Ascending aorta (tissue), 2 donors: ENCODE measurements at regions not wholly inside any gene's neighbourhood (a gene's known extent, or its start where the extent isn't known, plus 50 kb on each side); places are given as distances from the start of the nearest gene placed in this dataset.

Source experiments
- DNase-seq, 2 donors: peaks; one replicate each; pipeline ENCODE4 v3.0.0-alpha.2; 2019; ENCODE audit warnings: low spot score in 2 of 2
- H3K27ac ChIP-seq, 2 donors: fragments of 200-600 bp; sonication (generic); one replicate each; pipeline ENCODE4 v1.5.1; 2016 to 2017; ENCODE audit warnings: mild to moderate bottlenecking in 1 of 2
- H3K27me3 ChIP-seq: fragments of 200-600 bp; sonication (generic); one replicate; pipeline ENCODE4 v1.5.1; 2017
- H3K36me3 ChIP-seq, 2 donors: fragments of 200-600 bp; sonication (generic); one replicate each; pipeline ENCODE4 v1.5.1; 2016
- H3K4me1 ChIP-seq, 2 donors: fragments of 200-600 bp; sonication (generic); one replicate each; pipeline ENCODE4 v1.5.1; 2016 to 2017; ENCODE audit warnings: mild to moderate bottlenecking in 1 of 2
- H3K4me3 ChIP-seq, 2 donors: fragments of 200-600 bp; sonication (generic); one replicate each; pipeline ENCODE4 v1.5.1; 2016 to 2017; ENCODE audit warnings: mild to moderate bottlenecking in 1 of 2
- H3K9me3 ChIP-seq, 2 donors: fragments of 200-600 bp; sonication (generic); one replicate each; pipeline ENCODE4 v1.5.1; 2016
- CTCF ChIP-seq, 3 experiments: fragments of 200-600 bp in 2 of 3; fragments of 450-650 bp in 1 of 3; sonication (generic) in 2 of 3; IDR thresholded peaks; one replicate each; pipeline ENCODE4 v1.5.1; 2016 to 2019; ENCODE audit warnings: antibody characterized with exemption in 3 of 3, mild to moderate bottlenecking in 1 of 3, moderate library complexity in 1 of 3
- intact Hi-C: fragments of 100-400 bp; cut with DNase I; formaldehyde crosslinking; loops from one replicate; pipeline ENCODE4 v1.15.1; 2023

- Histone ChIP-seq H3K27ac (no peak overlapping the region), H3K27me3 (no peaks in the 10 kb centered on the region), H3K4me3 (no peak overlapping the region), H3K9me3 (no peaks in the 10 kb centered on the region), H3K36me3 (no peaks in the 10 kb centered on the region), H3K4me1 (no peaks in the 10 kb centered on the region)
- intact Hi-C loops: no loop called here
- DNase-seq: no peak
- no peak for TF ChIP-seq CTCF (IDR thresholded peaks at IDR 0.05)
Measured at GRCh38 chr6:78031228-78031627, 378.4 kb downstream of the MEI4 start.

- H3K9me3 ChIP-seq: no peaks in the 10 kb centered on the region
- intact Hi-C loops: no loop called here
- no peak overlapping the region for H3K27ac ChIP-seq
- H3K36me3 ChIP-seq: no peaks in the 10 kb centered on the region
- no peak for DNase-seq
- no peaks in the 10 kb centered on the region for H3K27me3 ChIP-seq
- no peak overlapping the region for H3K4me3 ChIP-seq
- TF ChIP-seq CTCF (IDR thresholded peaks at IDR 0.05): no peak
- no peaks in the 10 kb centered on the region for H3K4me1 ChIP-seq
Measured at GRCh38 chr6:78059171-78059570, 406.3 kb downstream of the MEI4 start.

GRCh38 chr6:78062993-78063392 lies 410.2 kb downstream of the MEI4 start:
- Histone ChIP-seq H3K27me3 (no peaks in the 10 kb centered on the region), H3K9me3 (no peaks in the 10 kb centered on the region), H3K4me3 (no peak overlapping the region), H3K36me3 (no peaks in the 10 kb centered on the region), H3K27ac (no peak overlapping the region), H3K4me1 (no peaks in the 10 kb centered on the region)
- intact Hi-C loops: no loop called here
- no peak for DNase-seq
- TF ChIP-seq CTCF (IDR thresholded peaks at IDR 0.05): no peak

GRCh38 chr6:78076371-78076770 lies 423.5 kb downstream of the MEI4 start:
- Histone ChIP-seq H3K27ac (no peak overlapping the region), H3K4me1 (no peaks in the 10 kb centered on the region), H3K27me3 (no peaks in the 10 kb centered on the region), H3K9me3 (no peaks in the 10 kb centered on the region), H3K4me3 (no peak overlapping the region), H3K36me3 (no peaks in the 10 kb centered on the region)
- TF ChIP-seq CTCF (IDR thresholded peaks at IDR 0.05): no peak
- DNase-seq: no peak
- intact Hi-C loops: no loop called here

- Histone ChIP-seq H3K4me3 (no peak overlapping the region), H3K27ac (no peak overlapping the region), H3K9me3 (no peaks in the 10 kb centered on the region), H3K4me1 (no peaks in the 10 kb centered on the region), H3K27me3 (no peaks in the 10 kb centered on the region), H3K36me3 (no peaks in the 10 kb centered on the region)
- no peak for DNase-seq
- TF ChIP-seq CTCF (IDR thresholded peaks at IDR 0.05): no peak
- intact Hi-C loops: no loop called here
Measured at GRCh38 chr6:78089531-78089930, 436.7 kb downstream of the MEI4 start.

- H3K36me3 ChIP-seq: no peaks in the 10 kb centered on the region
- no peak overlapping the region for H3K4me3 ChIP-seq
- no peak overlapping the region for H3K27ac ChIP-seq
- no peaks in the 10 kb centered on the region for H3K4me1 ChIP-seq
- intact Hi-C loops: no loop called here
- no peak for DNase-seq
- H3K9me3 ChIP-seq: no peaks in the 10 kb centered on the region
- H3K27me3 ChIP-seq: no peaks in the 10 kb centered on the region
- no peak for TF ChIP-seq CTCF (IDR thresholded peaks at IDR 0.05)
Measured at GRCh38 chr6:78093906-78094305, 441.1 kb downstream of the MEI4 start.
